ENCODE measurements at regions not wholly inside any gene's neighbourhood (a gene's known extent, or its start where the extent isn't known, plus 50 kb on each side); places are given as distances from the start of the nearest gene placed in this dataset.

DNA sequence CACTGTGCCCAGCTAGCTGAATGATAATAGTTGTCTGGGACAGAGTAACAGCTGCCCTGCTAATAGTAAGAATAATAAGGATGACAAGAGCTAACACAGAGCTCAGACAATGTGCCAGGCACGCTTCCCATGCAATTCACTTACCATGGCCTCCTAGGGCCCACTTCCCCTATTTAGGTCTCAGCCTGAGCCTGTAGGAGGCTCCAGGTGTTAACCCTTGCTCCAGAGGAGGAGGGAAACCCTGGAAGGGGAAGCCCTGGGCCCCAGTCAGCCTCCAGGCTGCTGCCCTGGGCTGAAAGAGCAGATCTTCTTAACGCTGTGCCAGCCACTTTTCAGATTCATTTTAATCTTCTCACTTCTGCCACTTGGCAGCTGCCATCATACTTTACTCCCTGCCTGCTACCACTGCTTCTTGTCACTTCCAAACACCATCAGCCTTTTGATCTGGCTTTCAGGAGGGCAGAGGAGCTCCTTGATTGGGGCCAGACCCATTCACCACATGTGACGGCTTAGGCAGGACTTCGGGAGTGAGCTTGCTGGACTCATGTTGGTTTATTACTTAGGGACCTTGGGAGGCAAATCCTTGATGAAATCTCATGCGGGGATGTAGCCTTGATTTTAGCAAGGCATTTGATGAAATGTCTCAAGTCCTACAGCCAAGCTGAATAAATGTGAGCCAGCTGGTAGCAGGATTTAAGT lies 66.7 kb upstream of the PARP1 start:
- TF ChIP-seq EP300 (IDR thresholded peaks at IDR 0.05; ENCODE audit: borderline replicate concordance) (no peak), USF1 (IDR thresholded peaks at IDR 0.05) (no peak), CEBPB (IDR thresholded peaks at IDR 0.05) (no peak), RAD21 (IDR thresholded peaks at IDR 0.05; ENCODE audit: low read depth) (no peak), TCF12 (IDR thresholded peaks at IDR 0.05; ENCODE audit: low read depth) (no peak), EGR1 (IDR thresholded peaks at IDR 0.05) (no peak), ZBTB7A (IDR thresholded peaks at IDR 0.05; ENCODE audit: low read depth) (no peak), MAX (IDR thresholded peaks at IDR 0.05) (no peak), TEAD4 (IDR thresholded peaks at IDR 0.05) (no peak), YY1 (IDR thresholded peaks at IDR 0.05; ENCODE audit: low read depth) (no peak), FOXM1 (IDR thresholded peaks at IDR 0.05; ENCODE audit: borderline replicate concordance, low read depth) (no peak), CREB1 (IDR thresholded peaks at IDR 0.05; ENCODE audit: low read depth) (no peak), TAF1 (IDR thresholded peaks at IDR 0.05; ENCODE audit: low read depth) (no peak), NFIC (IDR thresholded peaks at IDR 0.05) (no peak), REST (IDR thresholded peaks at IDR 0.05; ENCODE audit: low read depth) (no peak)

DNA sequence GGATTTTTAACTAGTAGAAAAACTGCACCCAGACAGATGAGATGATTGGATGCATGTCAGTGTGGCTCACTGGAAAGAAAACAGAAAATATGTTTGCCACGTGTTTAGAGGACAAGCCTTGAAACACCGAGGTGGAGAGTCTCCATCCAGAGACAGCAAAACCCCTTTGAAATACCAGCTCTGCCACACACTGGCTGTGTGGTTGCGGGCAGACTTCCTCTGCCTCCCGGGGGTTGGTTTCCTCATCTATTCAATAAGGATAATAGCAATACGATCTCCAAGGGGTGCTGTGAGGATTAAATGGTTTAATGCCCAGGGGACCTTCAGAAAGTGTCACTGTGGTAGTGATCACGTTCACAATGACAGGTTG lies 67.2 kb upstream of the PARP1 start:
- TF ChIP-seq YY1 (IDR thresholded peaks at IDR 0.05; ENCODE audit: low read depth) (no peak), CREB1 (IDR thresholded peaks at IDR 0.05; ENCODE audit: low read depth) (no peak)

DNA sequence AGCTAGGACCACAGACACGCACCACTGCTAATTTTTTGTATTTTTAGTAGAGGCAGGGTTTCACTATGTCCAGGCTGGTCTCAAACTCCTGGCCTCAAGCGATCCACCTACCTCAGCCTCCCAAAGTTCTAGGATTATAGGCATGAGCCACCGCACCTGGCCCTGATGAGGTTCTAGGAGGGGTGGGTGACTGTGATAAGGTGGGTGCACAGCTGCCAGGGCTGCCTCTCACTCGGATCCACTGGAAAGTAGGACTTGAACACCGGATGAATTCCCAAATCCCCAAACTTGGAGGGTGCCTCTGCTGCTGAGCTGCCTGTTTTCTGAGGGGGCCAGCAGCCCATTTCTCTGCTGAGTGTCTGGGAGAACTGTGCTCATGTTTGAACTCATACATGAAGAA lies 68.2 kb upstream of the PARP1 start:
- TF ChIP-seq USF1 (IDR thresholded peaks at IDR 0.05) (no peak), EGR1 (IDR thresholded peaks at IDR 0.05) (no peak), CEBPB (IDR thresholded peaks at IDR 0.05) (no peak), TEAD4 (IDR thresholded peaks at IDR 0.05) (no peak), NFIC (IDR thresholded peaks at IDR 0.05) (no peak), TAF1 (IDR thresholded peaks at IDR 0.05; ENCODE audit: low read depth) (no peak), REST (IDR thresholded peaks at IDR 0.05; ENCODE audit: low read depth) (no peak), CREB1 (IDR thresholded peaks at IDR 0.05; ENCODE audit: low read depth) (no peak), EP300 (IDR thresholded peaks at IDR 0.05; ENCODE audit: borderline replicate concordance) (no peak)

DNA sequence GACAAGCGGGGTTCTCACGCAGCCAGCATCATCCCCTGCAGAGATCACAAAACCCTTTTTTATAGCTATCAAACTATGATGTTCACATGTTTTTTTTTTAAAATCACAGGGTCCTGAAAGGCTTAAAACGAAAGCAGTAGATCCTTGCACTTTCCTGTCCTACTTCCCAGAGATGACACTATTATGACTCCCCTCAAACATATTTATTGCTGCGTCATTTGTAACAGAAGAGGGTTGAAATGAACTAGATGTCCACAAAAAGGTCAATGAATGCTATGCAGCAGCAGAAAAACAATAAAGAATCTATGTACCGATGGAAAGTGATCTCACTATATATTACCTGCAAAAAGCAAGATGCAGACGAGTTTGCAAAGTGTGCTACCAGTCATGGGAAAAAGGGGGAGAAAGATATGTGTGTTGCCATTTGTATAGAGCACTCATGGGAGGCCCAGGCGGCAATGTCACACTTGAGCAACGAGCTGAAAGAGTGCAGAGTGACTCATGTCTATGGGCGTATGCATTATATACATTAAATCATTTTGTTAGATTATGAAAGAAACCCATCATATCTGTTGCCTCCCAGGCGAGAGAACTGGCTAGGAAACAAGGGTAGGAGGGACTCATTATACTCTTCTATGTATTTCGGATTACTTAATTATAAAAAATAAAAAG lies 68.9 kb upstream of the PARP1 start:
- no peak for TF ChIP-seq CREB1 (IDR thresholded peaks at IDR 0.05; ENCODE audit: low read depth)

GRCh38 chr1:226479474-226479873 lies 69.1 kb upstream of the STUM start:
- TF ChIP-seq RAD21 (IDR thresholded peaks at IDR 0.05; ENCODE audit: low read depth) (no peak), EGR1 (IDR thresholded peaks at IDR 0.05) (no peak), CREB1 (IDR thresholded peaks at IDR 0.05; ENCODE audit: low read depth) (no peak), MAX (IDR thresholded peaks at IDR 0.05) (no peak), TCF12 (IDR thresholded peaks at IDR 0.05; ENCODE audit: low read depth) (no peak), USF1 (IDR thresholded peaks at IDR 0.05) (no peak), YY1 (IDR thresholded peaks at IDR 0.05; ENCODE audit: low read depth) (no peak)

GRCh38 chr1:226480461-226480860 lies 68.1 kb upstream of the STUM start:
- TF ChIP-seq TEAD4 (IDR thresholded peaks at IDR 0.05) (no peak), TAF1 (IDR thresholded peaks at IDR 0.05; ENCODE audit: low read depth) (no peak), REST (IDR thresholded peaks at IDR 0.05; ENCODE audit: low read depth) (no peak), EGR1 (IDR thresholded peaks at IDR 0.05) (no peak)

All from Ishikawa (cell line).